GM12872 (cell line): ENCODE measurements at regions not wholly inside any gene's neighbourhood (a gene's known extent, or its start where the extent isn't known, plus 50 kb on each side); places are given as distances from the start of the nearest gene placed in this dataset.

ENCODE experiments used
- TF ChIP-seq, protein P1 (sequence below): IDR thresholded peaks from 3 replicates; pipeline ENCODE4 v1.5.1; 2011; ENCODE audit warnings: low read depth, mild to moderate bottlenecking, low read length, moderate library complexity; ENCODE audit not compliant: insufficient read depth

DNA sequence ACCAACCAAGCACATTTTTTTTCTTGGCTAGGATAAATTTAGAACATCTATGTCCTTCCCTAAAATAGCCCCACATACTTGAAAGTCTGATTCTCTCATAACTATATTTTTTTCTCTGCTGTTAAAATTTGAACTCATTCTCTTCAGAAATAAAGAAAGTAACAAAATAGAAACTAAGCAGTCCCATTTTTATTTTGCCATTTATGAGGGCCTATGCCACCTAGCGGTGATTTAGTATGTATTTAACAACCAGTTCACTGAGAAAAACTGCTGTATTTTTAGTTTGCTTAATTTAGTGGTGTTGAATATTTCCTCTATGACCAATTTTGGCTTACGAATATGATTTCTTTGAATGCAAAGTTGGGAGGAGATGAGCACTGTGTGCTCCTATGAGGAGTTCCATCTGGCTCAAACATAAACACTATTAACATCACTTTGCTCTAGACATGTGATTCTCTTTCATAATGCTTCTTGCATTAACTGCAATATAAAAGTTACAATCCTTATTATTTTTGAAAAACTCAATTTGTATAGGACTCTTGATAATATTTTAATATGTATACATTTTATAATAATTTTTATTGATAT is 116.6 kb downstream of the SYT15B start:
- TF ChIP-seq, protein P1, sequence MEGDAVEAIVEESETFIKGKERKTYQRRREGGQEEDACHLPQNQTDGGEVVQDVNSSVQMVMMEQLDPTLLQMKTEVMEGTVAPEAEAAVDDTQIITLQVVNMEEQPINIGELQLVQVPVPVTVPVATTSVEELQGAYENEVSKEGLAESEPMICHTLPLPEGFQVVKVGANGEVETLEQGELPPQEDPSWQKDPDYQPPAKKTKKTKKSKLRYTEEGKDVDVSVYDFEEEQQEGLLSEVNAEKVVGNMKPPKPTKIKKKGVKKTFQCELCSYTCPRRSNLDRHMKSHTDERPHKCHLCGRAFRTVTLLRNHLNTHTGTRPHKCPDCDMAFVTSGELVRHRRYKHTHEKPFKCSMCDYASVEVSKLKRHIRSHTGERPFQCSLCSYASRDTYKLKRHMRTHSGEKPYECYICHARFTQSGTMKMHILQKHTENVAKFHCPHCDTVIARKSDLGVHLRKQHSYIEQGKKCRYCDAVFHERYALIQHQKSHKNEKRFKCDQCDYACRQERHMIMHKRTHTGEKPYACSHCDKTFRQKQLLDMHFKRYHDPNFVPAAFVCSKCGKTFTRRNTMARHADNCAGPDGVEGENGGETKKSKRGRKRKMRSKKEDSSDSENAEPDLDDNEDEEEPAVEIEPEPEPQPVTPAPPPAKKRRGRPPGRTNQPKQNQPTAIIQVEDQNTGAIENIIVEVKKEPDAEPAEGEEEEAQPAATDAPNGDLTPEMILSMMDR, result 0 out of 3 replicates have a peak, but pooled peaks have one; percentile 7
